ELR (cell line): ENCODE measurements at regions not wholly inside any gene's neighbourhood (a gene's known extent, or its start where the extent isn't known, plus 50 kb on each side); places are given as distances from the start of the nearest gene placed in this dataset.
"Not testable (repeated sequence)": the region's sequence is repeated elsewhere in the genome, so short reads cannot be mapped to it uniquely, and the experiment has no call there.

ENCODE experiments used
- DNase-seq: peaks from one replicate; pipeline ENCODE4 v3.0.0-alpha.2; 2015; ENCODE audit warnings: low read depth

- DNase-seq, result no peak
Measured at GRCh38 chr2:61677306-61677705, 139.2 kb upstream of the XPO1 start.

GRCh38 chr2:61675204-61675603, 137.0 kb upstream of the XPO1 start:
- no peak for DNase-seq

GRCh38 chr2:61671561-61672315, 133.6 kb upstream of the XPO1 start:
- DNase-seq, result no peak

DNA sequence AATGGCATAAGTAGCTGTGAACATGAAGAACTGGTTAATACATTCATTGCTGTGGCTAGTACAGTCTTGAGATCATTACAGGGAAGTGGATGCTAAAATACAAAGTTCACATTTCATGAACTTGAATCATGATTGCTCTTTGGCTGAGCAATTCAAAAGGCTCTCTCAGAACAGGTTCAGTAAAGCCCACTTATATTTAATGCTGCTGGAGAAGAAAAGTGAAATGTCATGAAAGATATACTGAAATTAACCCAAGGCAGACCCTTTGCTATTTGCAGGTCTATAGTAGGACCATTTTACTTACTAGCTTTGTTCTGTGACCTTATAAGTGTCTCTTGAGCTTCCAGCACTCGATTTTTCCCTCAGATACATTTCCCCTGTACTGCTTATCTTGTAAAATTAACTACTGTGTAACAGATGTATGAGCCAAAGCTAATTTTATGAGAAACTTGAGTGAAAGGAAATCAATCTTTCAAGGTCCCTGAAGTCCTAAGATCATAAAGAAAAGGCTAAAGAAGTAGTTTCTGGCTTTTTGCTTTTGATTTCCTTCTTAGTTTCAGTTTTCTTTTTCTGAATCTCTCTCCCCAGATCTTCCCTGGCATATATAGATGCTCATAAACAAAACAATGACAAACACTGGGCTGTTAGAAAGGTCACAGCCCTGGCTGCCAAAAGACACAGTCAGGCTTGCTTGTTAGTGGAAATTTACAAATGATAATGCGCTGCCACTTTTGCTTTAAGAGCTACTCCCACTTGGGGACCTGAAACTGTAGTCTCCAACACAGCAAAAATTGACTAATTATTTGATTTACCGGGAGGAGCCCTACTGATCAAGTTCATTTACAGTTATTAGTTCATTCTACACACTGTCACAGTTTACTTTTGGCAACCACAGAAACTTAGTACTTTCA, 132.7 kb upstream of the XPO1 start:
- DNase-seq, result peak; percentile 70

GRCh38 chr2:61664190-61664589, 126.0 kb upstream of the XPO1 start:
- DNase-seq, result no peak

- no peak for DNase-seq
Measured at GRCh38 chr2:61662990-61663389, 124.8 kb upstream of the XPO1 start.

DNA sequence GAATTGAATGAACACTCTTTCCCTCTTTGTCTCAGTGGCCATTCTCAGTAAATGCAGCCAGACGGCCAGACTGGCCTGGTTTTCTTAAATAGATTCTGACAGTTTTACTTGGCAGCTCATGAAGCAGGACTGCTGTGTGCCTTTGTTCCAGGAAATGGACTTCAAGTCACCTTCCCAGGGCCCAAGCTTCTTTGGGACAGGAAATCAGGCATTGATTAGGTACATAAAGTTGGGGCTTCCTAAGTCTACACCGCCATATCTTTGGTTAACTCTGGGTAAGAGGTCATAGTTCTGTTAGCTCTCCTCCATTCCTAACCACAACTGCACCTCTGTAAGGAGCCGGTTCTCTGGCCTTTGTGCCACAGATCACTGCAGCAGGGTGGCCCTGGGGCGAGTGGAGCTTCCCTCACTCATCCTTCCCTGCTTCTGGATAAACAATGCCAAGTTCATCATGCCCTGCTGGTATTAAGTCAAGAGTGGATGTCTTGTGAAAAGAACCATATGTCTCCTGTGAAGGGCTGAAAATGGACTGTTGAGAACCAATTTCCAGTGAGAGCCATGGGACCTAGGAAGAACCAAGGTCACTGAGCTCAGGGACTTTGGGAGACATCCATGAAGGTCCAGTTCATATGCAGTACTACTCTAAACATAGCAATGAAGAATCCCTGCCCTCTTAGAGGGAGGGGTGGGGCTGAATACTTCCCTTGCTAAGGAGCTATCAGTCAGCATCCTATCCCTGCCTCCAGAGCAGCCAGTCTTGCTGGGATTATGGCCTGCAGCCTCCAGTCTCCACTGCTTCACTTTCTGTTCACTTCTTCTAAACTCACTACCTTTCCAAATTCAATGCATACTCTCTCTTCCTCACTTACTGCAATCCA, 122.6 kb upstream of the XPO1 start:
- no peak for DNase-seq

- peak; percentile 82 for DNase-seq
Measured at GRCh38 chr2:61658841-61659780, 121.0 kb upstream of the XPO1 start.

GRCh38 chr2:61649946-61650345, 111.8 kb upstream of the XPO1 start:
- DNase-seq, result peak; percentile 58

- no peak for DNase-seq
Measured at GRCh38 chr2:61649021-61649420, 110.9 kb upstream of the XPO1 start.

- peak; percentile 69 for DNase-seq
Measured at GRCh38 chr2:61647044-61647443, 108.9 kb upstream of the XPO1 start.

GRCh38 chr2:61645911-61646310, 107.8 kb upstream of the XPO1 start:
- peak; percentile 92 for DNase-seq

DNA sequence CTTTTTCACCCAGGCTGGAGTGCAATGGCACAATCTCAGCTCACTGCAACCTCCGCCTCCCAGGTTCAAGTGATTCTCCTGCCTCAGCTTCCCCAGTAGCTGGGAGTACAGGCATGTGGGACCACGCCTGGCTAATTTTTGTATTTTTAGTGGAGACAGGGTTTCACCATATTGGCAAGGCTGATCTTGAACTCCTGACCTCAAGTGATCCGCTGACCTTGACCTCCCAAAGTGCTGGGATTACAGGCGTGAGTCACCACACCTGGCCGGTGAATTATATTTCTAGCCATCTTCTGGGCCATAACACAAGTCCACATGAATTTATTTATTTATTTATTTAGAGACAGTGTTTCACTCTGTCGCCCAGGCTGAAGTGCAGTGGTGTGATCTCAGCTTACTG, 105.0 kb upstream of the XPO1 start:
- not testable (repeated sequence) for DNase-seq

GRCh38 chr2:61640406-61640805, 102.2 kb upstream of the XPO1 start:
- peak; percentile 54 for DNase-seq

- no peak for DNase-seq
Measured at GRCh38 chr2:61639721-61640120, 101.6 kb upstream of the XPO1 start.

GRCh38 chr2:61636686-61637085, 98.5 kb upstream of the XPO1 start:
- DNase-seq, result no peak

GRCh38 chr2:61634512-61634911, 96.4 kb upstream of the XPO1 start:
- DNase-seq, result no peak

GRCh38 chr2:61633250-61633649, 95.1 kb upstream of the XPO1 start:
- DNase-seq, result peak; percentile 35

GRCh38 chr2:61632276-61633169, 94.4 kb upstream of the XPO1 start:
- DNase-seq, result no peak

DNA sequence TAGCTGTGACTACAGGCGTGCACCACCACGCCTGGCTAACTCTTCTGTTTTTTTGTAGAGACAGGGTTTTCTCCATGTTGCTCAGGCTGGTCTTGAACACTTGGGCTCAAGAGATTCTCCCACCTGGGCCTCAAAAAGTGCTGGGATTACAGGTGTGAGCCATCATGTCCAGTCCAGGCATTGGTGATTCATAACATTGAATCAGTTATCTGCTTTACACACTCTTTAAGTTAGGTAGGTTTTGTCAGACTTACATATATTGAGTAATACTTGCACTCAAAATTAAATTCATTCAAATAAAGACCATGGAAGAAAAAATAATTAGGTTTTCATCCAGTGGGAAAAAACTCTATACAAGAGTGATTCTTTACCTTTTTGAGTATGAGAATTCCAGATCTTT, 93.2 kb upstream of the XPO1 start:
- DNase-seq, result no peak
